ENCODE measurements at regions not wholly inside any gene's neighbourhood (a gene's known extent, or its start where the extent isn't known, plus 50 kb on each side); places are given as distances from the start of the nearest gene placed in this dataset.

DNA sequence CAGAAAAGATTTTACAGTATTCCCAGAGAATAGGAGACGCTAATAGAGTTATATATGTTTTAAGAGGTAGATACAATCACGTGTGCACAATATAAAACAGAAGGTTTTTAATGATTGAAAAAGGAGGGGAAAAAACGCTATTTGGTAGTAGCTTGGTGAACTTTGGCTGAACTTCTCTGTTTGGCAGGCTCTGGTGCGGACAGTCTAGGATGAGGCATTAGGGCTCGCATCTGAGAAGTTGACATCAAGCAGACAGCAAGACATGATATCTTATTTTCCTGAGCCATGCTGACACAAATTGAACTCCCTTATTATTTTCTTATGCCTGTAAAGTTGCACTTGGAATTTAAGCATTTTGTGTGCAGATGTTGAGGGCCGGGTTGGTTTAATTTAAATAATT, 176.6 kb downstream of the EN1 start (continued):
- TF ChIP-seq, protein P1, sequence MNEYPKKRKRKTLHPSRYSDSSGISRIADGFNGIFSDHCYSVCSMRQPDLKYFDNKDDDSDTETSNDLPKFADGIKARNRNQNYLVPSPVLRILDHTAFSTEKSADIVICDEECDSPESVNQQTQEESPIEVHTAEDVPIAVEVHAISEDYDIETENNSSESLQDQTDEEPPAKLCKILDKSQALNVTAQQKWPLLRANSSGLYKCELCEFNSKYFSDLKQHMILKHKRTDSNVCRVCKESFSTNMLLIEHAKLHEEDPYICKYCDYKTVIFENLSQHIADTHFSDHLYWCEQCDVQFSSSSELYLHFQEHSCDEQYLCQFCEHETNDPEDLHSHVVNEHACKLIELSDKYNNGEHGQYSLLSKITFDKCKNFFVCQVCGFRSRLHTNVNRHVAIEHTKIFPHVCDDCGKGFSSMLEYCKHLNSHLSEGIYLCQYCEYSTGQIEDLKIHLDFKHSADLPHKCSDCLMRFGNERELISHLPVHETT (CRISPR knock-in tag; conservative IDR thresholded peaks at IDR 0.05 in 1 of 2, IDR thresholded peaks at IDR 0.05 in 1 of 2): no peak
- TF ChIP-seq NR2C2 (CRISPR knock-in tag; IDR thresholded peaks at IDR 0.05) (no peak), NR2C2 (tag; IDR thresholded peaks at IDR 0.05) (no peak), DACH1 (IDR thresholded peaks at IDR 0.05; ENCODE audit: partially characterized antibody) (no peak)

DNA sequence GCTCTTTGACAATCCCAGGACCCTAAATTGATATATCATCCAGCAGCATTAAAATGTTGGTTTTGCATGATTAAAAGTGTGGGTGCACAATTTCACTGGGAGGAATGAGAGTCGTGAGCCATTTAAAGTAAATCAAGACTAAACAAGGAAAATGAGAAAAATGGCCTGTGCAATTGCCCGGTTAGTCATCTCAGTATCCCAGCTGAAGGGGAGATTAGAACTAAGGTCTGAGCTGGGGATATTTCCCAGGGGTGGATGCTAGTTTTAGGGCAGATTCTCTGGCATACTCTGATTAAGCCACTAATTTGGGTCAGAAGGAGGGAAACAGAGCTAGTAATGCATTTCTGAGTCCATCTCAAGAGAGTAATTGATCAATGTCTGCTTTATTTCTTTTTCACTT, 177.2 kb downstream of the EN1 start:
- Histone ChIP-seq H3K9ac (ENCODE audit: insufficient read depth in 1 of 2, low read depth in 2 of 2, low read length in 2 of 2) (no peak overlapping the region), H3K36me3 (ENCODE audit: control insufficient read depth, insufficient read depth, low read length) (no peaks in the 10 kb centered on the region), H3K27me3 (ENCODE audit: control insufficient read depth in 2 of 2, insufficient read depth in 2 of 2, low read length in 2 of 2) (no peaks in the 10 kb centered on the region), H3K9me3 (replicated peaks; ENCODE audit: control insufficient read depth, insufficient read depth, low read depth, low read length) (no peaks in the 10 kb centered on the region), H3K4me3 (no peak overlapping the region), H3K4me2 (ENCODE audit: insufficient read depth, low read length) (no peak overlapping the region), H2AFZ (ENCODE audit: low read depth, low read length) (no peak overlapping the region), H3K27ac (ENCODE audit: extremely low read depth, low read depth, low read length) (no peak overlapping the region), H3K79me2 (ENCODE audit: control insufficient read depth, insufficient read depth, low read length) (no peaks in the 10 kb centered on the region), H4K20me1 (replicated peaks; ENCODE audit: control insufficient read depth, insufficient read depth, low read length) (no peaks in the 10 kb centered on the region), H3K9me1 (ENCODE audit: control insufficient read depth, insufficient read depth, low read length) (no peaks in the 10 kb centered on the region), H3K4me1 (replicated peaks in 1 of 2; ENCODE audit: control insufficient read depth in 2 of 2, insufficient read depth in 2 of 2, low read length in 2 of 2) (peaks cover 7 to 23% of the 10 kb centered on the region in 2 experiments; a peak in 4 of 5 replicates)
- ChIA-PET CTCF (ENCODE audit: low intra/inter-chr PET ratio) (no interaction called here), POLR2A (no interaction called here)
- intact Hi-C loops (cut with micrococcal nuclease): no loop called here
- DNase-seq (ENCODE audit: extremely low read depth in 1 of 4, low spot score in 3 of 4) (no peak), FAIRE-seq (no peak), ATAC-seq (no peak)
- in situ Hi-C loops (cut with MboI): no loop called here
- BruUV-seq (replicated peaks): no TSS peak
- 28% methylated on average over 2 of the region's 2 CpGs for WGBS (ENCODE audit: insufficient coverage, low coverage, missing lambda C conversion rate)
- TF ChIP-seq ZNF212 (CRISPR knock-in tag; IDR thresholded peaks at IDR 0.05) (no peak), NEUROD1 (IDR thresholded peaks at IDR 0.05; ENCODE audit: borderline replicate concordance, low read depth, low read length, partially characterized antibody) (no peak), ZNF766 (CRISPR knock-in tag; conservative IDR thresholded peaks at IDR 0.05) (no peak), ZNF512 (tag; IDR thresholded peaks at IDR 0.05) (no peak), CCNT2 (IDR thresholded peaks at IDR 0.05; ENCODE audit: borderline replicate concordance, extremely low read depth, insufficient read length, low read depth, low read length) (no peak)
- TF ChIP-seq, protein P2, sequence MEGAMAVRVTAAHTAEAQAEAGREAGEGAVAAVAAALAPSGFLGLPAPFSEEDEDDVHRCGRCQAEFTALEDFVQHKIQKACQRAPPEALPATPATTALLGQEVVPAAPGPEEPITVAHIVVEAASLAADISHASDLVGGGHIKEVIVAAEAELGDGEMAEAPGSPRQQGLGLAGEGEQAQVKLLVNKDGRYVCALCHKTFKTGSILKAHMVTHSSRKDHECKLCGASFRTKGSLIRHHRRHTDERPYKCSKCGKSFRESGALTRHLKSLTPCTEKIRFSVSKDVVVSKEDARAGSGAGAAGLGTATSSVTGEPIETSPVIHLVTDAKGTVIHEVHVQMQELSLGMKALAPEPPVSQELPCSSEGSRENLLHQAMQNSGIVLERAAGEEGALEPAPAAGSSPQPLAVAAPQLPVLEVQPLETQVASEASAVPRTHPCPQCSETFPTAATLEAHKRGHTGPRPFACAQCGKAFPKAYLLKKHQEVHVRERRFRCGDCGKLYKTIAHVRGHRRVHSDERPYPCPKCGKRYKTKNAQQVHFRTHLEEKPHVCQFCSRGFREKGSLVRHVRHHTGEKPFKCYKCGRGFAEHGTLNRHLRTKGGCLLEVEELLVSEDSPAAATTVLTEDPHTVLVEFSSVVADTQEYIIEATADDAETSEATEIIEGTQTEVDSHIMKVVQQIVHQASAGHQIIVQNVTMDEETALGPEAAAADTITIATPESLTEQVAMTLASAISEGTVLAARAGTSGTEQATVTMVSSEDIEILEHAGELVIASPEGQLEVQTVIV (CRISPR knock-in tag; IDR thresholded peaks at IDR 0.05; ENCODE audit: borderline replicate concordance): no peak
- TF ChIP-seq, protein P3, sequence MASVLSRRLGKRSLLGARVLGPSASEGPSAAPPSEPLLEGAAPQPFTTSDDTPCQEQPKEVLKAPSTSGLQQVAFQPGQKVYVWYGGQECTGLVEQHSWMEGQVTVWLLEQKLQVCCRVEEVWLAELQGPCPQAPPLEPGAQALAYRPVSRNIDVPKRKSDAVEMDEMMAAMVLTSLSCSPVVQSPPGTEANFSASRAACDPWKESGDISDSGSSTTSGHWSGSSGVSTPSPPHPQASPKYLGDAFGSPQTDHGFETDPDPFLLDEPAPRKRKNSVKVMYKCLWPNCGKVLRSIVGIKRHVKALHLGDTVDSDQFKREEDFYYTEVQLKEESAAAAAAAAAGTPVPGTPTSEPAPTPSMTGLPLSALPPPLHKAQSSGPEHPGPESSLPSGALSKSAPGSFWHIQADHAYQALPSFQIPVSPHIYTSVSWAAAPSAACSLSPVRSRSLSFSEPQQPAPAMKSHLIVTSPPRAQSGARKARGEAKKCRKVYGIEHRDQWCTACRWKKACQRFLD (CRISPR knock-in tag; IDR thresholded peaks at IDR 0.05): no peak

Measured in K562 (cell line).